ENCODE measurements at regions not wholly inside any gene's neighbourhood (a gene's known extent, or its start where the extent isn't known, plus 50 kb on each side); places are given as distances from the start of the nearest gene placed in this dataset.

DNA sequence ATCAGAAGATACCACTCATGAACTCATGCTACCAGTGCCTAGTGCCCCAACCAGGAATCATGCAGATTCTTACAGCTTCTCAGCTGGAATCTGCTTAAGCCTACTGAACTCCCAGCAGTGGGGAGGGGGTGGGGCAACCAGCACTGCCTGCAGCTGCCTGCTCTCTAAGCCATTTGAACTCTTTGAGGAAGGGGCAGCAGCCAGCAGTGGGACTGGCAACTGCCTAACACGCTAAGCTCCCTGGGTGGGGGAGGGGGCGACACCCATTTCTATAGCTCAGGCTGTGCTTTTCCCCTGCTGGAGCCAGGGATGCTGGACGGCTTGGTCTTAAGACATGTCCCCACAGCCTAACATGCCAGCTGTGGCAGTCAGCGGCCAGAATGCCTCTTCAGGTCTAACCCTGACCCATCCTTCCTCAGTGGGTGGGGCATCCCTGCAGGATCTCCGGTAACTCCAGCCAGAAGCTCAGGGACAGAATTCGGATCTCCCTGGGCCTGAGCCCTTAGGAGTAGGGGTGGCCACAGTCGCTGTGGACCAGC lies 889.7 kb downstream of the CDH9 start:
- TF ChIP-seq, protein P1, sequence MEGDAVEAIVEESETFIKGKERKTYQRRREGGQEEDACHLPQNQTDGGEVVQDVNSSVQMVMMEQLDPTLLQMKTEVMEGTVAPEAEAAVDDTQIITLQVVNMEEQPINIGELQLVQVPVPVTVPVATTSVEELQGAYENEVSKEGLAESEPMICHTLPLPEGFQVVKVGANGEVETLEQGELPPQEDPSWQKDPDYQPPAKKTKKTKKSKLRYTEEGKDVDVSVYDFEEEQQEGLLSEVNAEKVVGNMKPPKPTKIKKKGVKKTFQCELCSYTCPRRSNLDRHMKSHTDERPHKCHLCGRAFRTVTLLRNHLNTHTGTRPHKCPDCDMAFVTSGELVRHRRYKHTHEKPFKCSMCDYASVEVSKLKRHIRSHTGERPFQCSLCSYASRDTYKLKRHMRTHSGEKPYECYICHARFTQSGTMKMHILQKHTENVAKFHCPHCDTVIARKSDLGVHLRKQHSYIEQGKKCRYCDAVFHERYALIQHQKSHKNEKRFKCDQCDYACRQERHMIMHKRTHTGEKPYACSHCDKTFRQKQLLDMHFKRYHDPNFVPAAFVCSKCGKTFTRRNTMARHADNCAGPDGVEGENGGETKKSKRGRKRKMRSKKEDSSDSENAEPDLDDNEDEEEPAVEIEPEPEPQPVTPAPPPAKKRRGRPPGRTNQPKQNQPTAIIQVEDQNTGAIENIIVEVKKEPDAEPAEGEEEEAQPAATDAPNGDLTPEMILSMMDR (conservative IDR thresholded peaks at IDR 0.05; ENCODE audit: low read depth, low read length) = no peak
- no peak overlapping the region for H3K4me3 ChIP-seq (ENCODE audit: low read depth, low read length)
- DNase-seq (ENCODE audit: low read depth) = no peak

DNA sequence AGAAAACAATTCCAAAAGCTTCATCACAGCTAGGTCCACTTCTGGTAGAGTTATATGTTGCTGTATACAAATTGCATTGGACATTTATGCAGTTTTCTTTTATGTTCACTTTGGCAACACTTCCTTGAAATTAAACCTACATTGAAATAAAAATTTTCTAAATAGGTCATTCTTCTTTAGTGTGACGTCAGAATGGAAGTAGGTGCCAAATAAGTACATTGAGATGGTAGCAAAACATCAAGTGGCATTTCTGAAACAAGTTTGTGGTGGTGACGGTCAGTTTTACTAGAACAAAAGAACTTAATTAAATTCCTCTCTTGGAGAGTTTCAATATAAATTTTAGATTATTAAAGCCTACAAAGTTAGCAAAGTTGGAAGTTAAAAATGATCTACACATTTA lies 895.1 kb downstream of the CDH9 start:
- TF ChIP-seq, protein P1 (conservative IDR thresholded peaks at IDR 0.05; ENCODE audit: low read depth, low read length) = no peak
- no peak overlapping the region for H3K4me3 ChIP-seq (ENCODE audit: low read depth, low read length)
- DNase-seq (ENCODE audit: low read depth) = no peak

DNA sequence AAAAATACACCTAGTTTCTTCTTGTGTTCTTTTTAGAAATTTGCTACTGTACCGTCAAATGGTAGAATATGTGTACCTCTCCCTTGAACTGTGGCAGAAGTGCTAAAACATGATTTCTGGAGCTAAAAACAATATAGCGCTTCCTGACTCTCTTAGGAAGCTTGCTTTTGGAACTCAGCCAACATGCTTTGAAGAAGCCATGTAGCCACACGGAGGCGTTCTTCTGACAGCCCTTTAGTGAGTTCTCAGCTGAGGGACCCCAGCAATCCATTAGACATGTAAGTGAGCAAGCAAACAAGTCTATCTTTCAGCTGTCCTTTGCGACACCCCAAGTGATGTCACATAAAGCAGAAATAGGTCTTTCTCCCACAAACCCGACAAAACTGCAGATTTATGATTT lies 917.0 kb downstream of the CDH9 start:
- DNase-seq (ENCODE audit: low read depth) = no peak

DNA sequence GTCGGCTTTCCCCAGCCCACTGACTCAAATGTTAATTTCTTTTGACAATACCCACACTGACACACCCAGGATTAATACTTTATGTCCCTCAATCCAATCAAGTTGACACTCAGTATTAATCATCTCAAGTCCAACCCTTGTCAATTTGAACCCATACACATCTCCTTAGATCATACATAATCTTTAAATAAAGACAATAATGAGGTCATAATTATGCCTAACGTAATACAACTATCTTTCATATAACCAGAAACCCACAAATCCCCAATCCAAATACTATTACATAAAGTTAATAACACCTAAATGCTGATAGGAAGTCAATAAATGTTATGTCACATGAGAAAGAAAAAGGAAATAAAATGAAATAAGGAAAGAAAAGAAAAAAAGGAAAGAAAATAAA lies 934.2 kb downstream of the CDH9 start:
- no peak for DNase-seq (ENCODE audit: low read depth)

More for the DNA sequence above, 917.0 kb downstream of the CDH9 start:
- H3K4me3 ChIP-seq (ENCODE audit: low read depth, low read length) = no peak overlapping the region
- TF ChIP-seq, protein P1 (conservative IDR thresholded peaks at IDR 0.05; ENCODE audit: low read depth, low read length) = no peak

DNA sequence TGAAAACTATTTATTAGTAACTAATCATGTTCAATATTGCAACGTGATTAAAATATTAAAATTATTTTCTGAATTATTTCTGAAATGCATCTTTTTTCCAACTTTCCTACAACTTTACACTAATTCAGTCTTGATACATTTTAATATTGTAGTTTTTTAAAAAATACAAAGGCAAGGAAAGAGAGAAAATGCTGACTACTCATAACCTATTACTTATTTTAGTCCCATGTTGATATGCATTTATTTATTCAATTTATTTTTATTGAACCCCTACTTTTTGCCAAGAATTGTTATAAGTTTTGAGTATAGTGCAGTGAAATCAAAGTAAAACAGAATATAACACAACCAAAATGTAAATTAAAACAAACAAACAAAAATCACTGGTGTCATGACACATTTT lies 978.2 kb downstream of the CDH9 start:
- no peak overlapping the region for H3K4me3 ChIP-seq (ENCODE audit: low read depth, low read length)
- DNase-seq (ENCODE audit: low read depth) = no peak
- TF ChIP-seq, protein P1 (conservative IDR thresholded peaks at IDR 0.05; ENCODE audit: low read depth, low read length) = no peak

More for the DNA sequence above, 934.2 kb downstream of the CDH9 start:
- H3K4me3 ChIP-seq (ENCODE audit: low read depth, low read length) = no peak overlapping the region
- TF ChIP-seq, protein P1 (conservative IDR thresholded peaks at IDR 0.05; ENCODE audit: low read depth, low read length) = no peak

DNA sequence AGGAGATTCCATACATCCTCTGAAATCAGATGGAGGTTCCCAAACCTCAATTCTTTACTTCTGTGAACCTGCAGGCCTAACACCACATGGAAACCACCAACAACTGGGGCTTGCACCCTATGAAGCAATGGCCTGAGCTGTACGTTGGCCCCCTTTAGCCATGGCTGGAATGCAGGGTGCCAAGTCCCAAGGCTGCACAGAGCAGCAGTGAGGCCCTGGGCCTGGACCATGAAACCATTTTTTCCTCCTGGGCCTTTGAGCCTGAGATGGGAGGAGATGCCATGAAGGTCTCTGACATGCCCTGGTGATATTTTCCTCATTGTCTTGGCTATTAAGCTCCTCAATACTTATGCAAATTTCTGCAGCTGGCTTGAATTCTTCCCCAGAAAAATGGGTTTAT lies 983.8 kb downstream of the CDH9 start:
- H3K4me3 ChIP-seq (ENCODE audit: low read depth, low read length) = no peak overlapping the region
- DNase-seq (ENCODE audit: low read depth) = no peak
- TF ChIP-seq, protein P1 (conservative IDR thresholded peaks at IDR 0.05; ENCODE audit: low read depth, low read length) = no peak

DNA sequence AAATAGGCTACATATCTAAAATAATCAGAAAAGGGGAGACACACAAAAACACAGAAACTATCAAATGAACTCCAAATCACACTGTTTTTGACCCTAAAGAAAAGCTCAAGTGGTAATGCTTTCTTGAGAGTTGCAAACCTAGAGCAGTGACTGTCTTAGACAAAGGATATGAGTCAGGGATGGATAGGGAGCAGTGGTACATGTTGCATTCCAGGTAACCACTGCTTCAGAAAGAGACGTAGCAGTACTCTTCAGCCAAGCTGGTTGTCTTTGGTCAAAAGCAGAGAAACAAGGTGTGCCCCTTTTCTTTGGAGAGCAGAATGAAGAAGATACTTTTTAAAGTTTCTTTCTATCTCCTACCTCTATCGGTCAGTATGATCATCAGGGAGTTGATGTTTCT lies 1003.6 kb downstream of the CDH9 start:
- TF ChIP-seq, protein P1 (conservative IDR thresholded peaks at IDR 0.05; ENCODE audit: low read depth, low read length) = no peak
- no peak overlapping the region for H3K4me3 ChIP-seq (ENCODE audit: low read depth, low read length)
- no peak for DNase-seq (ENCODE audit: low read depth)
